DOHH2 (cell line): ENCODE measurements at regions not wholly inside any gene's neighbourhood (a gene's known extent, or its start where the extent isn't known, plus 50 kb on each side); places are given as distances from the start of the nearest gene placed in this dataset.

Source experiments
- CTCF ChIP-seq: fragments of 200-600 bp; sonication (generic); IDR thresholded peaks from one replicate; pipeline ENCODE4 v1.5.1; 2014; ENCODE audit warnings: antibody characterized with exemption, mild to moderate bottlenecking, low read depth, low read length; ENCODE audit not compliant: poor library complexity, severe bottlenecking
- EZH2phosphoT487 ChIP-seq: fragments of 200-600 bp; sonication (generic); IDR thresholded peaks from 2 replicates; pipeline ENCODE4 v1.6.1; 2017; ENCODE audit warnings: borderline replicate concordance, mild to moderate bottlenecking, antibody characterized with exemption, low read length, moderate library complexity, mixed read lengths

- TF ChIP-seq CTCF = no peak
- no peak for TF ChIP-seq EZH2phosphoT487
Measured at GRCh38 chr20:11672959-11673358, 244.7 kb upstream of the BTBD3 start.
